ENCODE measurements at regions not wholly inside any gene's neighbourhood (a gene's known extent, or its start where the extent isn't known, plus 50 kb on each side); places are given as distances from the start of the nearest gene placed in this dataset.
"Not testable (repeated sequence)": the region's sequence is repeated elsewhere in the genome, so short reads cannot be mapped to it uniquely, and the experiment has no call there.

DNA sequence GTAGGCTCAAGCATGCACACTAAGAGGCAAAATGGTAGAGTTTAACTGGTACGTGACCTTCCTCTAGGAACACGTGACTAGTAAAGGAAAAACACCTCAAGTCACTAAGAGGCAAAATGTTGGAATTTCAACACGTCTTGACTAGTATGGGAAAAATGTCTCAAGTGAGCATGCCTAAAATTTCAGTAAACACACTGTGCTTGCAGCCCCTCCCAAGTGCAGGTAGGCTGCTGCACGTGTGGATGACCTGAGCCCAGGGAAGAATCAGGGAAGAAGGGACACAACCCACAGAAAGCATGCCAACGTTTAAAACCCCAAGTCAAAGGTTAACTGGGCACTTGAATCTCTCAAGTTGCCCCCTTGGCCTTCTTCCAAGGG is 162.2 kb downstream of the TENT5A start:
- Histone ChIP-seq H2AFZ (ENCODE audit: low read depth, low read length) (no peak overlapping the region), H3K9me2 (ENCODE audit: insufficient read depth, low read length) (no peaks in the 10 kb centered on the region), H3K9ac (ENCODE audit: low read length) (no peak overlapping the region), H3K36me3 (ENCODE audit: insufficient read depth, low read length) (no peaks in the 10 kb centered on the region), H3K9me3 (ENCODE audit: low read length) (no peaks in the 10 kb centered on the region), H3K4me2 (ENCODE audit: low read length) (no peak overlapping the region), H3K27me3 (ENCODE audit: insufficient read depth, low read depth, low read length) (no peaks in the 10 kb centered on the region), H3K27ac (ENCODE audit: low read length) (no peak overlapping the region), H3K4me3 (ENCODE audit: low read length) (no peak overlapping the region), H3F3A (ENCODE audit: insufficient read depth, low read length, poor library complexity, severe bottlenecking) (no peaks in the 10 kb centered on the region), H3K79me2 (replicated peaks; ENCODE audit: insufficient read depth, low read length) (no peaks in the 10 kb centered on the region), H4K20me1 (ENCODE audit: insufficient read depth) (no peaks in the 10 kb centered on the region)
- no peak for TF ChIP-seq SMC3 (conservative IDR thresholded peaks at IDR 0.05; ENCODE audit: poor library complexity)
- no peak for TF ChIP-seq RAD21 (conservative IDR thresholded peaks at IDR 0.05)
- TF ChIP-seq EP300 (conservative IDR thresholded peaks at IDR 0.05; ENCODE audit: poor library complexity, severe bottlenecking) = no peak
- no peak for TF ChIP-seq EZH2 (IDR thresholded peaks at IDR 0.05; ENCODE audit: borderline replicate concordance, insufficient read depth, low read length, poor library complexity, severe bottlenecking)
- TF ChIP-seq TAF1 (IDR thresholded peaks at IDR 0.05; ENCODE audit: low read depth) = no peak
- no peak for TF ChIP-seq POLR2AphosphoS5 (IDR thresholded peaks at IDR 0.05)
- TF ChIP-seq MXI1 (conservative IDR thresholded peaks at IDR 0.05; ENCODE audit: poor library complexity, severe bottlenecking) = no peak

- no peaks in the 10 kb centered on the region for H3K9me2 ChIP-seq (ENCODE audit: insufficient read depth, low read length)
- no peaks in the 10 kb centered on the region for H3F3A ChIP-seq (ENCODE audit: insufficient read depth, low read length, poor library complexity, severe bottlenecking)
- H3K27me3 ChIP-seq (ENCODE audit: insufficient read depth, low read depth, low read length) = no peaks in the 10 kb centered on the region
- H3K79me2 ChIP-seq (replicated peaks; ENCODE audit: insufficient read depth, low read length) = no peaks in the 10 kb centered on the region
- no peak overlapping the region for H3K4me3 ChIP-seq (ENCODE audit: low read length)
- TF ChIP-seq TAF1 (IDR thresholded peaks at IDR 0.05; ENCODE audit: low read depth) (no peak), MXI1 (conservative IDR thresholded peaks at IDR 0.05; ENCODE audit: poor library complexity, severe bottlenecking) (no peak), RAD21 (conservative IDR thresholded peaks at IDR 0.05) (no peak), POLR2AphosphoS5 (IDR thresholded peaks at IDR 0.05) (no peak), EZH2 (IDR thresholded peaks at IDR 0.05; ENCODE audit: borderline replicate concordance, insufficient read depth, low read length, poor library complexity, severe bottlenecking) (no peak), EP300 (conservative IDR thresholded peaks at IDR 0.05; ENCODE audit: poor library complexity, severe bottlenecking) (no peak), SMC3 (conservative IDR thresholded peaks at IDR 0.05; ENCODE audit: poor library complexity) (no peak)
- TF ChIP-seq, protein P1, sequence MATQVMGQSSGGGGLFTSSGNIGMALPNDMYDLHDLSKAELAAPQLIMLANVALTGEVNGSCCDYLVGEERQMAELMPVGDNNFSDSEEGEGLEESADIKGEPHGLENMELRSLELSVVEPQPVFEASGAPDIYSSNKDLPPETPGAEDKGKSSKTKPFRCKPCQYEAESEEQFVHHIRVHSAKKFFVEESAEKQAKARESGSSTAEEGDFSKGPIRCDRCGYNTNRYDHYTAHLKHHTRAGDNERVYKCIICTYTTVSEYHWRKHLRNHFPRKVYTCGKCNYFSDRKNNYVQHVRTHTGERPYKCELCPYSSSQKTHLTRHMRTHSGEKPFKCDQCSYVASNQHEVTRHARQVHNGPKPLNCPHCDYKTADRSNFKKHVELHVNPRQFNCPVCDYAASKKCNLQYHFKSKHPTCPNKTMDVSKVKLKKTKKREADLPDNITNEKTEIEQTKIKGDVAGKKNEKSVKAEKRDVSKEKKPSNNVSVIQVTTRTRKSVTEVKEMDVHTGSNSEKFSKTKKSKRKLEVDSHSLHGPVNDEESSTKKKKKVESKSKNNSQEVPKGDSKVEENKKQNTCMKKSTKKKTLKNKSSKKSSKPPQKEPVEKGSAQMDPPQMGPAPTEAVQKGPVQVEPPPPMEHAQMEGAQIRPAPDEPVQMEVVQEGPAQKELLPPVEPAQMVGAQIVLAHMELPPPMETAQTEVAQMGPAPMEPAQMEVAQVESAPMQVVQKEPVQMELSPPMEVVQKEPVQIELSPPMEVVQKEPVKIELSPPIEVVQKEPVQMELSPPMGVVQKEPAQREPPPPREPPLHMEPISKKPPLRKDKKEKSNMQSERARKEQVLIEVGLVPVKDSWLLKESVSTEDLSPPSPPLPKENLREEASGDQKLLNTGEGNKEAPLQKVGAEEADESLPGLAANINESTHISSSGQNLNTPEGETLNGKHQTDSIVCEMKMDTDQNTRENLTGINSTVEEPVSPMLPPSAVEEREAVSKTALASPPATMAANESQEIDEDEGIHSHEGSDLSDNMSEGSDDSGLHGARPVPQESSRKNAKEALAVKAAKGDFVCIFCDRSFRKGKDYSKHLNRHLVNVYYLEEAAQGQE (IDR thresholded peaks at IDR 0.05; ENCODE audit: borderline replicate concordance) = no peak
- TF ChIP-seq, protein P2, sequence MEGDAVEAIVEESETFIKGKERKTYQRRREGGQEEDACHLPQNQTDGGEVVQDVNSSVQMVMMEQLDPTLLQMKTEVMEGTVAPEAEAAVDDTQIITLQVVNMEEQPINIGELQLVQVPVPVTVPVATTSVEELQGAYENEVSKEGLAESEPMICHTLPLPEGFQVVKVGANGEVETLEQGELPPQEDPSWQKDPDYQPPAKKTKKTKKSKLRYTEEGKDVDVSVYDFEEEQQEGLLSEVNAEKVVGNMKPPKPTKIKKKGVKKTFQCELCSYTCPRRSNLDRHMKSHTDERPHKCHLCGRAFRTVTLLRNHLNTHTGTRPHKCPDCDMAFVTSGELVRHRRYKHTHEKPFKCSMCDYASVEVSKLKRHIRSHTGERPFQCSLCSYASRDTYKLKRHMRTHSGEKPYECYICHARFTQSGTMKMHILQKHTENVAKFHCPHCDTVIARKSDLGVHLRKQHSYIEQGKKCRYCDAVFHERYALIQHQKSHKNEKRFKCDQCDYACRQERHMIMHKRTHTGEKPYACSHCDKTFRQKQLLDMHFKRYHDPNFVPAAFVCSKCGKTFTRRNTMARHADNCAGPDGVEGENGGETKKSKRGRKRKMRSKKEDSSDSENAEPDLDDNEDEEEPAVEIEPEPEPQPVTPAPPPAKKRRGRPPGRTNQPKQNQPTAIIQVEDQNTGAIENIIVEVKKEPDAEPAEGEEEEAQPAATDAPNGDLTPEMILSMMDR (IDR thresholded peaks at IDR 0.05; ENCODE audit: poor library complexity, severe bottlenecking) = no peak
- H4K20me1 ChIP-seq (ENCODE audit: insufficient read depth) = no peaks in the 10 kb centered on the region
- no peak overlapping the region for H3K9ac ChIP-seq (ENCODE audit: low read length)
- no peak overlapping the region for H2AFZ ChIP-seq (ENCODE audit: low read depth, low read length)
- H3K36me3 ChIP-seq (ENCODE audit: insufficient read depth, low read length) = no peaks in the 10 kb centered on the region
- H3K27ac ChIP-seq (ENCODE audit: low read length) = no peak overlapping the region
- H3K9me3 ChIP-seq (ENCODE audit: low read length) = no peaks in the 10 kb centered on the region
- H3K4me2 ChIP-seq (ENCODE audit: low read length) = no peak overlapping the region
Observed at GRCh38 chr6:81589465-81590313, 162.8 kb downstream of the TENT5A start.

- H4K20me1 ChIP-seq (ENCODE audit: insufficient read depth); H3K79me2 ChIP-seq (replicated peaks; ENCODE audit: insufficient read depth, low read length); H3K9ac ChIP-seq (ENCODE audit: low read length); H3F3A ChIP-seq (ENCODE audit: insufficient read depth, low read length, poor library complexity, severe bottlenecking); H3K4me2 ChIP-seq (ENCODE audit: low read length); H3K9me3 ChIP-seq (ENCODE audit: low read length); H3K27me3 ChIP-seq (ENCODE audit: insufficient read depth, low read depth, low read length); H2AFZ ChIP-seq (ENCODE audit: low read depth, low read length); H3K36me3 ChIP-seq (ENCODE audit: insufficient read depth, low read length); H3K4me3 ChIP-seq (ENCODE audit: low read length); H3K27ac ChIP-seq (ENCODE audit: low read length); H3K9me2 ChIP-seq (ENCODE audit: insufficient read depth, low read length): not testable (repeated sequence)
Observed at GRCh38 chr6:81585686-81586085, 166.8 kb downstream of the TENT5A start.

- not testable (repeated sequence) for H3K27ac ChIP-seq (ENCODE audit: low read length); H4K20me1 ChIP-seq (ENCODE audit: insufficient read depth); H3K4me2 ChIP-seq (ENCODE audit: low read length); H3F3A ChIP-seq (ENCODE audit: insufficient read depth, low read length, poor library complexity, severe bottlenecking); H3K9ac ChIP-seq (ENCODE audit: low read length); H3K27me3 ChIP-seq (ENCODE audit: insufficient read depth, low read depth, low read length); H3K36me3 ChIP-seq (ENCODE audit: insufficient read depth, low read length); H3K9me3 ChIP-seq (ENCODE audit: low read length); H2AFZ ChIP-seq (ENCODE audit: low read depth, low read length); H3K79me2 ChIP-seq (replicated peaks; ENCODE audit: insufficient read depth, low read length); H3K9me2 ChIP-seq (ENCODE audit: insufficient read depth, low read length); H3K4me3 ChIP-seq (ENCODE audit: low read length)
Observed at GRCh38 chr6:81584156-81584555, 168.3 kb downstream of the TENT5A start.
